ENCODE measurements at regions not wholly inside any gene's neighbourhood (a gene's known extent, or its start where the extent isn't known, plus 50 kb on each side); places are given as distances from the start of the nearest gene placed in this dataset.

DNA sequence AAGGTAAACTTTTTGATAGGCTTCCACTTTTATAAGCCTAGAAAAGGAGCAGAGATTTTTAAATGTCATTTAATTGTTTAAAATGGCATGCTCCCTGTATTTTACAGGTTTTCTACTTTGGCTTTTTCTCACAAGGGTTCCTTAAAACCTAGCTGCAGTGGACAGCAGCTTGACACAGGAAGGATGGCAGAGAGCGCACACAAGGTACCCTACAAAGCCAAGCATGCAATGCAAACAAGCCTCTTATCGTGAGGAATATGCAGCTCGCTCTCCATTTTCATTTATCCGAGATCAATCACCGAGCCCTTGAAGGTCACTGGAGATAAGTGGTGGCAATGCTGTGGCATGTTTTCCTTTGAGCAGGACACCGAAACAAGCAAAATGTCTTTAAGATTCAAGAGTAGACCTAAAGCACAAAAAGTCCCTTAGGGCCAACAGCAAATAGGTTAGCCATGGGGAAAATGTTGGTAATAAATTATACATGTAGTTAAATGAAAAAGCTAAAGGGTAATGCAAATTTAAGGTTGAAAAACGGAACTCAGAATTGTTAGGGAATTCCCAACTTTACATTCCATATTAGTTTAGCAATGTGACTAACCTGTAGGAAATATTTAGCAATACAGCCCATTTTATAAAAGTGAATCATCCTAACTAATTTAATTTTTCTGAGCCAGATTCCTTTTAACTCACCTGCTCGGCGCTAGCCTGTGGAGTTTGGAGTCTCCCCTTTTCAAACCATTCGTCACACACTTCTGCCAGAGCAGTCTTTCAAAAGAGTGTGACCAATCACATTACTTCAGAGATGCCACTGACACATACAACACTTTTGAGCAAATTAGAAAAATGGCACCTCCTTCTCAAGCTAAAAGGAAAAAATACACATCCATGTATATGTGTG, 337.9 kb upstream of the PKDCC start:
- TF ChIP-seq, protein P1, sequence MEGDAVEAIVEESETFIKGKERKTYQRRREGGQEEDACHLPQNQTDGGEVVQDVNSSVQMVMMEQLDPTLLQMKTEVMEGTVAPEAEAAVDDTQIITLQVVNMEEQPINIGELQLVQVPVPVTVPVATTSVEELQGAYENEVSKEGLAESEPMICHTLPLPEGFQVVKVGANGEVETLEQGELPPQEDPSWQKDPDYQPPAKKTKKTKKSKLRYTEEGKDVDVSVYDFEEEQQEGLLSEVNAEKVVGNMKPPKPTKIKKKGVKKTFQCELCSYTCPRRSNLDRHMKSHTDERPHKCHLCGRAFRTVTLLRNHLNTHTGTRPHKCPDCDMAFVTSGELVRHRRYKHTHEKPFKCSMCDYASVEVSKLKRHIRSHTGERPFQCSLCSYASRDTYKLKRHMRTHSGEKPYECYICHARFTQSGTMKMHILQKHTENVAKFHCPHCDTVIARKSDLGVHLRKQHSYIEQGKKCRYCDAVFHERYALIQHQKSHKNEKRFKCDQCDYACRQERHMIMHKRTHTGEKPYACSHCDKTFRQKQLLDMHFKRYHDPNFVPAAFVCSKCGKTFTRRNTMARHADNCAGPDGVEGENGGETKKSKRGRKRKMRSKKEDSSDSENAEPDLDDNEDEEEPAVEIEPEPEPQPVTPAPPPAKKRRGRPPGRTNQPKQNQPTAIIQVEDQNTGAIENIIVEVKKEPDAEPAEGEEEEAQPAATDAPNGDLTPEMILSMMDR (conservative IDR thresholded peaks at IDR 0.05; ENCODE audit: low read depth, low read length) = no peak
- no peak for TF ChIP-seq EZH2 (IDR thresholded peaks at IDR 0.05; ENCODE audit: borderline replicate concordance, low read depth, low read length, poor library complexity, severe bottlenecking)
- Histone ChIP-seq H3K4me1 (ENCODE audit: insufficient read depth, low read length, poor library complexity, severe bottlenecking) (no peaks in the 10 kb centered on the region), H3K4me3 (ENCODE audit: low read depth, low read length, poor library complexity, severe bottlenecking) (no peak overlapping the region), H3K27ac (ENCODE audit: low read depth, low read length, poor library complexity, severe bottlenecking) (no peak overlapping the region), H3K9me3 (ENCODE audit: low read depth, low read length, poor library complexity, severe bottlenecking) (no peaks in the 10 kb centered on the region), H3K27me3 (replicated peaks; ENCODE audit: insufficient read depth, low read depth, low read length, poor library complexity) (peaks cover 14% of the 10 kb centered on the region), H3K36me3 (ENCODE audit: insufficient read depth, low read length, poor library complexity, severe bottlenecking) (no peaks in the 10 kb centered on the region)
- DNase-seq (ENCODE audit: low spot score) = no peak
- intact Hi-C loops (cut with micrococcal nuclease; ENCODE audit: unreplicated experiment) = no loop called here
- no TSS peak for BruUV-seq (replicated peaks)
- ChIA-PET POLR2A (ENCODE audit: low non-redundant PET) (no interaction called here), CTCF (no interaction called here)

- DNase-seq (ENCODE audit: low spot score) = no peak
- Histone ChIP-seq H3K9me3 (ENCODE audit: low read depth, low read length, poor library complexity, severe bottlenecking) (no peaks in the 10 kb centered on the region), H3K27me3 (replicated peaks; ENCODE audit: insufficient read depth, low read depth, low read length, poor library complexity) (peaks cover 4% of the 10 kb centered on the region), H3K36me3 (ENCODE audit: insufficient read depth, low read length, poor library complexity, severe bottlenecking) (no peaks in the 10 kb centered on the region), H3K4me1 (ENCODE audit: insufficient read depth, low read length, poor library complexity, severe bottlenecking) (no peaks in the 10 kb centered on the region), H3K4me3 (ENCODE audit: low read depth, low read length, poor library complexity, severe bottlenecking) (no peak overlapping the region), H3K27ac (ENCODE audit: low read depth, low read length, poor library complexity, severe bottlenecking) (no peak overlapping the region)
- CTCF ChIA-PET = no interaction called here
- BruUV-seq (replicated peaks) = no TSS peak
- no peak for TF ChIP-seq EZH2 (IDR thresholded peaks at IDR 0.05; ENCODE audit: borderline replicate concordance, low read depth, low read length, poor library complexity, severe bottlenecking)
- TF ChIP-seq, protein P1 (conservative IDR thresholded peaks at IDR 0.05; ENCODE audit: low read depth, low read length) = no peak
- POLR2A ChIA-PET (ENCODE audit: low non-redundant PET) = no interaction called here
- intact Hi-C loops (cut with micrococcal nuclease; ENCODE audit: unreplicated experiment) = no loop called here
Observed at GRCh38 chr2:41710944-41711343, 336.9 kb upstream of the PKDCC start.

DNA sequence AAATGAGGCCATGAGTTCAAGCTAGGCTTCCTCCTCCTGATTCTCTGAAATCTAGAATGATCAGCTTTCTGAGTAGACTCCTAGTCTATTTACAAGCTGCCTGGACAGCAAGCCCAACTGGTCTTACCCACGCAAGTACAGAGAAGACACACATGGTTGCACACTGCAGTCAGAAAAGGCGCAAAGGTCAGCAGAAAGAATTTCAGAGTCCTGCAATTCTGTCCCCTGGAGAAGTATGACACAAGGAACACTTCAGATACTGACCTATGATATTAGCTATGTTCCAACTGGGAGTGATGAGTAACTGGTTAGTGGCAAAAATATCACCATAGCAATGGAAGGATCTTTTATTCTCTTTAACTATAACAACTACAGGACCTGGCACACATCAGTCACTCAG, 336.1 kb upstream of the PKDCC start:
- H3K27ac ChIP-seq (ENCODE audit: low read depth, low read length, poor library complexity, severe bottlenecking) = no peak overlapping the region
- no peaks in the 10 kb centered on the region for H3K9me3 ChIP-seq (ENCODE audit: low read depth, low read length, poor library complexity, severe bottlenecking)
- CTCF ChIA-PET = no interaction called here
- no peaks in the 10 kb centered on the region for H3K4me1 ChIP-seq (ENCODE audit: insufficient read depth, low read length, poor library complexity, severe bottlenecking)
- POLR2A ChIA-PET (ENCODE audit: low non-redundant PET) = no interaction called here
- no peak for DNase-seq (ENCODE audit: low spot score)
- BruUV-seq (replicated peaks) = no TSS peak
- H3K4me3 ChIP-seq (ENCODE audit: low read depth, low read length, poor library complexity, severe bottlenecking) = no peak overlapping the region
- intact Hi-C loops (cut with micrococcal nuclease; ENCODE audit: unreplicated experiment) = no loop called here
- H3K27me3 ChIP-seq (replicated peaks; ENCODE audit: insufficient read depth, low read depth, low read length, poor library complexity) = peaks cover 4% of the 10 kb centered on the region
- TF ChIP-seq, protein P1 (conservative IDR thresholded peaks at IDR 0.05; ENCODE audit: low read depth, low read length) = no peak
- TF ChIP-seq EZH2 (IDR thresholded peaks at IDR 0.05; ENCODE audit: borderline replicate concordance, low read depth, low read length, poor library complexity, severe bottlenecking) = no peak
- no peaks in the 10 kb centered on the region for H3K36me3 ChIP-seq (ENCODE audit: insufficient read depth, low read length, poor library complexity, severe bottlenecking)

Measured in A673 (cell line).